CD14-positive monocyte (primary cell): ENCODE measurements at regions not wholly inside any gene's neighbourhood (a gene's known extent, or its start where the extent isn't known, plus 50 kb on each side); places are given as distances from the start of the nearest gene placed in this dataset.

Experiments
- DNase-seq, 3 donors: peaks; one replicate each; pipeline ENCODE4 v3.0.0-alpha.2; 2011 to 2022
- H2AFZ ChIP-seq: 2 replicates; pipeline ENCODE4 v1.6.0; 2012; ENCODE audit warnings: mild to moderate bottlenecking, low read depth, low read length, inconsistent platforms; ENCODE audit not compliant: insufficient read depth, poor library complexity, severe bottlenecking
- H3K27ac ChIP-seq, 2 donors: 1 replicate in 1 of 2; 2 replicates in 1 of 2; pipeline ENCODE4 v1.5.1; 2012 to 2013; ENCODE audit warnings: low read length in 2 of 2, control low read depth in 1 of 2, inconsistent platforms in 1 of 2, low read depth in 1 of 2, mild to moderate bottlenecking in 1 of 2
- H3K27me3 ChIP-seq, 2 donors: one replicate each; pipeline versions ENCODE4 v1.6.0 to v1.6.1; 2011 to 2013; ENCODE audit warnings: low read length in 2 of 2; ENCODE audit not compliant: control insufficient read depth in 2 of 2, insufficient read depth in 2 of 2
- H3K36me3 ChIP-seq, 2 donors: replicated peaks in 1 of 2; 1 replicate in 1 of 2; 2 replicates in 1 of 2; pipeline versions ENCODE4 v1.5.1 to v1.6.1; 2012 to 2013; ENCODE audit warnings: low read length in 2 of 2, control low read depth in 1 of 2, inconsistent platforms in 1 of 2, mild to moderate bottlenecking in 1 of 2; ENCODE audit not compliant: insufficient read depth in 2 of 2, control insufficient read depth in 1 of 2
- H3K4me1 ChIP-seq, 2 donors: 1 replicate in 1 of 2; 2 replicates in 1 of 2; pipeline versions ENCODE4 v1.5.1 to v1.6.1; 2012 to 2013; ENCODE audit warnings: low read length in 2 of 2, control low read depth in 1 of 2, inconsistent platforms in 1 of 2, mild to moderate bottlenecking in 1 of 2, moderate library complexity in 1 of 2; ENCODE audit not compliant: insufficient read depth in 2 of 2, control insufficient read depth in 1 of 2
- H3K4me2 ChIP-seq: replicated peaks from 2 replicates; pipeline ENCODE3; 2012; ENCODE audit warnings: low read length, moderate library complexity, mild to moderate bottlenecking; ENCODE audit not compliant: poor library complexity, severe bottlenecking; ENCODE audit errors: extremely low read depth
- H3K4me3 ChIP-seq, 3 experiments: fragments of 200-600 bp in 1 of 3; sonication (generic) in 1 of 3; replicated peaks in 1 of 3; 1 replicate in 2 of 3; 2 replicates in 1 of 3; pipeline ENCODE4 v1.5.1; 2011 to 2013; ENCODE audit warnings: low read length in 3 of 3, mild to moderate bottlenecking in 3 of 3, control low read depth in 2 of 3, low read depth in 2 of 3, inconsistent platforms in 1 of 3, moderate library complexity in 1 of 3
- H3K79me2 ChIP-seq: 2 replicates; pipeline ENCODE4 v1.6.0; 2012; ENCODE audit warnings: mild to moderate bottlenecking, control low read depth, inconsistent platforms, low read length, moderate library complexity; ENCODE audit not compliant: insufficient read depth
- H3K9ac ChIP-seq: 2 replicates; pipeline ENCODE4 v1.6.0; 2017; ENCODE audit warnings: low read length, mild to moderate bottlenecking; ENCODE audit not compliant: insufficient read depth, poor library complexity, severe bottlenecking
- H3K9me3 ChIP-seq, 2 donors: replicated peaks in 1 of 2; 1 replicate in 1 of 2; 2 replicates in 1 of 2; pipeline versions ENCODE4 v1.5.1 to v1.6.1; 2012 to 2013; ENCODE audit warnings: low read length in 2 of 2, control low read depth in 1 of 2; ENCODE audit not compliant: control insufficient read depth in 1 of 2, insufficient read depth in 1 of 2
- H4K20me1 ChIP-seq: 2 replicates; pipeline ENCODE4 v1.6.0; 2012; ENCODE audit warnings: mild to moderate bottlenecking, low read length, control low read depth, moderate library complexity; ENCODE audit not compliant: insufficient read depth
- H3K27ac Mint-ChIP-seq, 7 donors: one replicate each; pipeline ENCODE4 v1.8.0; 2020; ENCODE audit warnings: mild to moderate bottlenecking in 7 of 7, mixed read lengths in 7 of 7, moderate library complexity in 6 of 7, inconsistent platforms in 2 of 7
- H3K27me3 Mint-ChIP-seq, 3 donors: one replicate each; pipeline ENCODE4 v1.8.0; 2021 to 2022; ENCODE audit warnings: low read depth in 3 of 3, mild to moderate bottlenecking in 3 of 3, mixed read lengths in 3 of 3, moderate library complexity in 3 of 3, inconsistent platforms in 1 of 3
- H3K36me3 Mint-ChIP-seq, 2 donors: one replicate each; pipeline ENCODE4 v1.8.0; 2020; ENCODE audit warnings: mixed read lengths in 2 of 2, inconsistent platforms in 1 of 2, mild to moderate bottlenecking in 1 of 2
- H3K4me1 Mint-ChIP-seq: one replicate; pipeline ENCODE4 v1.8.0; 2020; ENCODE audit warnings: mild to moderate bottlenecking, mixed read lengths
- H3K4me3 Mint-ChIP-seq, 2 donors: one replicate each; pipeline ENCODE4 v1.8.0; 2020; ENCODE audit warnings: mild to moderate bottlenecking in 2 of 2, mixed read lengths in 2 of 2, moderate library complexity in 1 of 2
- H3K9me3 Mint-ChIP-seq, 7 donors: one replicate each; pipeline ENCODE4 v1.8.0; 2020 to 2022; ENCODE audit warnings: mixed read lengths in 7 of 7, mild to moderate bottlenecking in 6 of 7, moderate library complexity in 6 of 7, inconsistent platforms in 2 of 7
- CTCF ChIP-seq: fragments of 200-600 bp; IDR thresholded peaks from one replicate; pipeline ENCODE4 v1.8.0; 2022; ENCODE audit warnings: antibody characterized with exemption, mild to moderate bottlenecking
- WGBS: methylation state at CpG from one replicate; pipeline ENCODE4 v1.1.5; 2013; ENCODE audit warnings: missing lambda C conversion rate; ENCODE audit not compliant: insufficient coverage; 5-methylcytosine and 5-hydroxymethylcytosine counted together
- intact Hi-C, 2 donors: fragments of 100-400 bp; cut with micrococcal nuclease; formaldehyde crosslinking; loops; one replicate each; pipeline versions ENCODE4 v1.15.0 to v1.15.1; 2023

GRCh38 chr12:89991807-89992590, 283.4 kb upstream of the ATP2B1 start:
- H3K4me3 ChIP-seq, result no peak overlapping the region
- H3K9me3 ChIP-seq, result no peaks in the 10 kb centered on the region
- no peak overlapping the region for H2AFZ ChIP-seq
- H3K36me3 Mint-ChIP-seq, result no peaks in the 10 kb centered on the region
- no peaks in the 10 kb centered on the region for H3K36me3 ChIP-seq
- intact Hi-C loops, result no loop called here
- H3K27ac Mint-ChIP-seq, result peak overlapping the region in 4 of 7 donors; percentile 10 to 42 (median 24)
- no peak overlapping the region for H3K9ac ChIP-seq
- H3K79me2 ChIP-seq, result no peaks in the 10 kb centered on the region
- WGBS, result 83% methylated on average over 1 of the region's 6 CpGs
- peaks cover 5% of the 10 kb centered on the region in 2 donors for H3K4me1 ChIP-seq
- no peak overlapping the region for H3K4me3 Mint-ChIP-seq
- H3K4me2 ChIP-seq, result no peak overlapping the region
- peaks cover 9% of the 10 kb centered on the region for H3K4me1 Mint-ChIP-seq
- peaks cover 0 to 4% (median 2%) of the 10 kb centered on the region in 3 donors for H3K27me3 Mint-ChIP-seq
- H4K20me1 ChIP-seq, result no peaks in the 10 kb centered on the region
- H3K27ac ChIP-seq, result no peak overlapping the region
- no peaks in the 10 kb centered on the region for H3K27me3 ChIP-seq
- no peaks in the 10 kb centered on the region for H3K9me3 Mint-ChIP-seq
- no peak for TF ChIP-seq CTCF
- DNase-seq, result peak in 1 of 3 donors; percentile 12

GRCh38 chr12:89988188-89988915, 279.7 kb upstream of the ATP2B1 start:
- Histone ChIP-seq H3K4me3 (no peak overlapping the region), H3K79me2 (no peaks in the 10 kb centered on the region), H3K4me1 (peaks cover 5% of the 10 kb centered on the region in 2 donors), H3K4me2 (no peak overlapping the region), H4K20me1 (no peaks in the 10 kb centered on the region), H3K9ac (no peak overlapping the region), H2AFZ (no peak overlapping the region), H3K27me3 (no peaks in the 10 kb centered on the region), H3K9me3 (no peaks in the 10 kb centered on the region), H3K27ac (no peak overlapping the region), H3K36me3 (no peaks in the 10 kb centered on the region)
- intact Hi-C loops, result no loop called here
- H3K27me3 Mint-ChIP-seq, result peaks cover 0 to 2% (median 2%) of the 10 kb centered on the region in 3 donors
- 100% methylated on average over 2 of the region's 5 CpGs for WGBS
- peaks cover 9% of the 10 kb centered on the region for H3K4me1 Mint-ChIP-seq
- H3K4me3 Mint-ChIP-seq, result no peak overlapping the region
- no peaks in the 10 kb centered on the region for H3K9me3 Mint-ChIP-seq
- DNase-seq, result no peak
- no peaks in the 10 kb centered on the region for H3K36me3 Mint-ChIP-seq
- no peak for TF ChIP-seq CTCF
- H3K27ac Mint-ChIP-seq, result no peak overlapping the region
